Testis (tissue), 2 donors: ENCODE measurements at regions not wholly inside any gene's neighbourhood (a gene's known extent, or its start where the extent isn't known, plus 50 kb on each side); places are given as distances from the start of the nearest gene placed in this dataset.

Experiments used
- CTCF ChIP-seq, 3 experiments: fragments of 450-650 bp in 2 of 3; fragments of 200-600 bp in 1 of 3; sonication (generic) in 1 of 3; IDR thresholded peaks; one replicate each; pipeline ENCODE4 v1.5.1; 2016 to 2019; ENCODE audit warnings: antibody characterized with exemption in 3 of 3, mild to moderate bottlenecking in 2 of 3, moderate library complexity in 1 of 3
- POLR2A ChIP-seq: fragments of 450-650 bp; IDR thresholded peaks from one replicate; pipeline ENCODE4 v1.6.1; 2017; ENCODE audit warnings: antibody characterized with exemption, mild to moderate bottlenecking, moderate library complexity

- TF ChIP-seq CTCF (IDR thresholded peaks at IDR 0.05): no peak
- TF ChIP-seq POLR2A: no peak
Observed at GRCh38 chr12:92289629-92290349, 144.1 kb upstream of the BTG1 start.
